GM19324 (cell line): ENCODE measurements at regions not wholly inside any gene's neighbourhood (a gene's known extent, or its start where the extent isn't known, plus 50 kb on each side); places are given as distances from the start of the nearest gene placed in this dataset.
"Not testable (repeated sequence)": the region's sequence is repeated elsewhere in the genome, so short reads cannot be mapped to it uniquely, and the experiment has no call there.

Experiments
- ATAC-seq: cut with Tn5 transposase; IDR thresholded peaks from one replicate; pipeline ENCODE4 v1.9.1; 2021; ENCODE audit warnings: mild to moderate bottlenecking, moderate library complexity; ENCODE audit not compliant: unreplicated experiment, low FRiP score

GRCh38 chr13:90880790-90881189 is 466.7 kb upstream of the MIR17HG start:
- ATAC-seq: no peak

- ATAC-seq: no peak
Measured at GRCh38 chr13:90882551-90882950, 464.9 kb upstream of the MIR17HG start.

DNA sequence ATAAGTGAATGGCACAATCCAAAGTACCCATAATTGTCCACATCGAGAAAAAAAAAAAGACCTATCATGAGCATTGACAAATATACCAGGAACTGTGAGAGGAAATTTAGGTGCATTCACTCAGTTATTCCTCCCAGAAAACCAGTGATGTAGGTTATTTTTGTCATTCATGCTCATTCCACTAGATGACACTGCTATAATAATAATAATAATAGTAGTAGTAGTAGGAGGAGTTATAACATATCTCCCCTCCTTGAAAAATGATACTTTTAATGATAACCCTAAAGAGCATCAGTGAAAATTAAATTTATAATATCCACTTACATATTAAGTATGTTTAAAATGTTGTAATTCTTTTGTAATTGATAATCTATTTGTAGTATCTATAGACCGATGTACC is 463.9 kb upstream of the MIR17HG start:
- ATAC-seq: no peak

GRCh38 chr13:90884066-90884465 is 463.4 kb upstream of the MIR17HG start:
- no peak for ATAC-seq

- ATAC-seq: no peak
Measured at GRCh38 chr13:90889906-90890834, 457.3 kb upstream of the MIR17HG start.

DNA sequence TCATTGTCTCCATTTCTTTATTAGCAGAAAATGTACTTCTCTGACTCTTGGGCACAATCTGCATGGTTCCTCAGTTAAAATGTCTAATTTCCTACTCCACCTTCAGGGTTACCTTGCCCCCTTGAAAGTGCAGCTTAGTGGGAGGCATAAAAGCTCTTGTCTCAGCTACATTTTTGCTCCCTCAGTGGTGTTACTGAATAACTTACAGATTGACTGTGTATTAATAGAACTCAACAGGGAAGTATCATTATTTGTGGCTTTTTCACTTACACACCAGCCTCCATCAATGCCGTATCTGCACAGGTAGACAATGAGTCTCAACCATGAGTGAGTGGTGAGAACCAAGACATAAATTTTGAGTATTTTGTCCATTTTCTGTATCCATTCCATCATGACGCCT is 456.2 kb upstream of the MIR17HG start:
- ATAC-seq: no peak

GRCh38 chr13:90893199-90893598 is 454.3 kb upstream of the MIR17HG start:
- not testable (repeated sequence) for ATAC-seq

DNA sequence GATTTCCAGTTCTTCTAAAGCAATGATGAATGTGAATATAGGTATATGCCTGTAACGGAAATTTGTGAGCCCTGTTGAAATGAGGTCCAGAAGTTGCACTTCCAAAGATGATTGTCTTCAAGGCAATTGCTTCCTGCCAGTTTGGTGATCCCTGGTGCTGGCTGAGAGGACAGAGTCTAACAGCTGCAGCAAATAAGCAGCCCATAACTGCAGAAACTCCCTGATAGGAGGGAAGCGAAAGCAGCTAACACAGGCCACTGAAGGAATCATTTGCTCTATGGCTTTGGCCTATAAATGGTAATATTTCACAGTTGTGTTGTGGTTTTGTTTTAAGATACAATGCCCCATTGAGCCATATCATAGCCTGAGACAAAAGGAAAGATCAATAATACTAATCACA is 451.5 kb upstream of the MIR17HG start:
- no peak for ATAC-seq

DNA sequence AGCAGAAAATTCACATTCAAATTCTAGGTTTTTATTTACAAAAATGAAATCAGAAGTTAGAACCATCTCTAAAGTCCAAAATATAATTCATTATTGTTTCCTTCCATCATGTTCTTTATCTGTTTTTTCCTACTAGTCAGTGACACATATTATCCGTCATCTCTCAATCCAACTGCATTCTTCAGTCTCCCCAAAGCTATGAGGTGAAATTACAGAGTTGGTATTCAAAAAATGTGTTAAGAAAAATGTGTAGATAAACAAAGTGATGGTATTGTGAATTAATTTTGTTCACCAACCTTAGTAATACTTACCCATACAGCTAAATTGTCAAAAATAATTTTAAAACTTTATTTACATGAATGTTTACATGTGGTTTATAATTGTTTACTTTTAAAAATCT is 448.7 kb upstream of the MIR17HG start:
- ATAC-seq: no peak

DNA sequence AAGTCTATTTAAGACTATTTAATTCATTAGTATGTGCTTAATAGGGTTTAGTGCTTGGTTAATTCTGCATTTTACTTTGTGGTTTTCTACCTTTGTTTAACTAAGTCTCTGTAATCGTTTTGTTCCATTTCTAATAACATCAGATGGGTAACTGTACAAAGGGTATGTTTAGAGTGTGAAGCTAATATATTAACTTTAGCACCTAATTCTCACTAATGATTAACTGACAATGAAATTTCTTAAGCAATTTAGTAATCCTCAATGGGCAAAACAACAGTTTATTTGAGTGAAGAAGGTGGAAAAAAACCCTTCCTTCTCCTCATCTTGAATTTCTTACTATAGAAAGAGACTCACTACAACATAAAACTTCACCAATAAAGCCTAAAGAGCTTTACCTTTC is 448.1 kb upstream of the MIR17HG start:
- ATAC-seq: no peak

DNA sequence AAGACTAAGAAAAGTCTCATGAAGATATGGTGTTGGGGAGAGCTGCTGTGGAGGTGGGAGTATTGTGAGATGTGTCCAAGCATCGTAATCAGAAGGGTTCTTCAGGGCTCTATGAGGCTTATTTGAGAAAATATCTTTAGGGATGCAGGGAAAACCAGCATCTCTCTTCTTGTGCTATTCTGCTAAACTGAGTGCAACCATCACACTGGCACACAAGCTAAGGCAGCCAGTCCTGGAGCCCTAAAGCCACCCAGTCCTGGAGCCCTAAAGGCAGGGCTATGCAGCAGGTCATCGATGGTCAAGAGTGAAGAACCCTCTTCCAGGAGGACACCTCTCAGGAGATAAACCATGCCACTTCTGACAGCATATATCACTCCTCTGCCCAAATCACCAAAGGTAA is 445.2 kb upstream of the MIR17HG start:
- ATAC-seq: no peak

DNA sequence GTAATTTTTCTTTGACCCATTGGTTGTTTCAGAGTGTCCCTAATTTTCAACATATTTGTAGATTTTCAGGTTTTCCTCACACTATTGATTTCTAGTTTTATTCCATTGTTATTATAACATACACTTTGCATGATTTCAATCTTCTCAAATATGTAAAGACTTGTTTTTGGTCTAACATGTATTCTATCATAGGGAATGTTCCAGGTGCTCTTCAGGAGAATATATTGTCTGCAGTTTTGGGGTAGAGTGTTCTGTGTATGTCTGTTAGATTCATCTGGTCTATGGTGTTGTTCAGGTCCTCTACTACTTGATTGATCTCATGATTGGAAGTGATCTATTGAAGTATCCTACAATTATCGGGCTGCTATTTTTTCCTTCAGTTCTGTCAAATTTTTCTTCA is 440.9 kb upstream of the MIR17HG start:
- no peak for ATAC-seq

DNA sequence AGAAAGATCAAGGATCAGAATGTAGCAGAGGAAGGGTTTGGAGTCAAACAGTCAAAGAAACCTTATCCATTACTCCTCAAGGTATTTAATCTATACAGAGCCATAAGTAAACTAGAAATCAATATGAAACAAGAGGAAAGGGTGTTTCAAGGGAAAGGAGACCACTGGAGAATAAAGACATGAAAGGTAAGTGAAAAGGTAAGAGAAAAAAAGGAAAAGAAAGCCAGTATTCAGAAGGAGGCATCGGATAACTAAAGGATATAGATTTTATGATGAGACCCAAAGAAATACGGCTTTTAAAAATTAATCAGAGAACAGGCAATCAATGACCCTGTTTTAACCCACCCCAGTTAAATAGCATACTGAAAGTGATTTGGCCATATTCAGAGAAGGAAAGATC is 438.7 kb upstream of the MIR17HG start:
- no peak for ATAC-seq

GRCh38 chr13:90910018-90910639 is 437.4 kb upstream of the MIR17HG start:
- ATAC-seq: no peak

GRCh38 chr13:90912247-90912646 is 435.2 kb upstream of the MIR17HG start:
- ATAC-seq: no peak

- no peak for ATAC-seq
Measured at GRCh38 chr13:90918536-90918935, 429.0 kb upstream of the MIR17HG start.

GRCh38 chr13:90919153-90919552 is 428.3 kb upstream of the MIR17HG start:
- no peak for ATAC-seq

DNA sequence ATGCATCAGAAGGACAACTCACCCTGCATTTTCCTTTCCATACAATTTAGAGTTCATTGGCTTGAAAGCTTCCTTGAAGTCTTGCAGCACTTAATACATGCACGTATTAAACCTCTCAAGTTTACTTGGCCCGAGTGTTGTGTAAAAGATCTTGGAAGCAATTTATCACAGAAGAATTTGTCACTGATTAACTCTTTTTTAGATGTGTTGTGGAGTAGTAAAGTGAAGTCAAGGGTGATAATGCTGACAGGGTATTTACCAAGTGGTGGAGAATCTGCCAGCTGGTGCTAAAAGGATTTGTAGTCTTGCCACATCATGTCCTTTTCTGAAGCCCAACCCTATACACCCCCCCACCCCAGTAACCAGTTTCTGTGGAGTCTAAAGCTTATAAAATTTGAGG is 421.0 kb upstream of the MIR17HG start:
- no peak for ATAC-seq

DNA sequence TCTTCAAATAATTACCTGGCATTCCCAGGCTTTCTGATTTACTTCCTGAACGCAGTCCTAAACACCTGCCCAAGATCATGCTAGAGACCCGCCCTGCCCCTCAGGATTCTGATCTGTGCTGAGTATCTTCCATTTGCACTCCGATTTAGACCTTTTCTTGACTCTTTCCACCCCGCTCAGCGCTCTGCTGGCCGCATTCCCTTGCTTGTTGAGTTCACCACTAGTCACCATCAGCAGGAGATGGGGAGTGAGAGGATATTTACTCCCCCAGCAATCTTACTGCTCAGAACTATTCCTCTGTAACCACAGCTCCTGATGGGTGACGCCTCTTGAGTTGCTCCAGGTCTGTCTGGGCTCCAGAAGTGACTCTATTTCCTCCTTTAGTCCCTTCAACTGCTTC is 419.4 kb upstream of the MIR17HG start:
- ATAC-seq: no peak

DNA sequence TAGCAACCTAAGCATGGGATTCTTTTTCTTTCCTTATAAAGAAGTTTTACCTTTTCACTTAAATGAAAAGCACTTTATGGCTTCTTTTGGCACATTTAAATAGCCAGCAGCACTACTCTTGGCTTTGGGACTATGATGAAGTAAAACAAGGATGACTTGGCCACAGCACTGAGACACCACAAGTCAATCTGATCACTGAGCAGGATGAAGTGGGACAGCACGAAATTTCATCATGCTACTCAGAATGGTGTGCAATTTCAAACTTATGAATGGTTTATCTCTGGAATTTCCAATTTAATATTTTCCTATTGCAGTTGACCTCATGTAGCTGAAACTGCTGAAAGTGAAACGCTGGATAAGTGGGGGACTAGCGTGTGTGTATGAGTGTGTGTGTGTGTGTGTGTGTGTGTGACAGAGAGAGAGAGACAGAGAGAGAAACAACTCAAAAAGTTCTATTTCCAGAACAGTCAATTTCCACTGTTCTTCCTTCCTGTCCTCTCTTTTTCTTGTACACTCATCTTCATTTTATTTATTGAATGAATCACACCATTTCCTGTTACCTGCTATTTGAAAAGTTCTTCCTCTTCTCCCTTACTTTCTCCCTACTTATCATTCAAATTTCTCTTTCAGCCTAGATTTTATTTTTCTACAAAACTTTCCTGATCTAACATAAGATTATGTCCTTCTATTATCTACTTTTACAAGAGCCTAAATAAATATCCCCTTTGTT is 414.2 kb upstream of the MIR17HG start:
- no peak for ATAC-seq

DNA sequence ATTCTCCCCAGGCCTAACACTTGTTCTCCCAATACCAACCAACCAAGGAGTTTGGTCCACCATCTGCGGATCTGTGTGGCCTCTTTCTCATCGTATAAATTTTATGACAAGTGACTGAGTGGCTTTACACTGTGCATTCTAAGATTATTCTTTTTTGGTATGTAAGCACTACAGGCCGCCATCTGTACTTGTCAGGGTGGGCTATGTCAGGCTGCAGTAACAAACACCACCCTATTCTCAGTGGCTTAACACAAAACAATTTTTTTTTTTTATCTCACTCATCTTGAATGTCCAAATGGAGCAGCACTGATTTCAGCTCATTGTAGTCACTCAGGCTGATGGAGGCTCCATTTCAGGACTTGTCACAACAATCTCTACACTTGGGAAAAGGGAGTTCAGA is 412.7 kb upstream of the MIR17HG start:
- no peak for ATAC-seq
